HG03064 (cell line): ENCODE measurements at regions not wholly inside any gene's neighbourhood (a gene's known extent, or its start where the extent isn't known, plus 50 kb on each side); places are given as distances from the start of the nearest gene placed in this dataset.
"Not testable (repeated sequence)": the region's sequence is repeated elsewhere in the genome, so short reads cannot be mapped to it uniquely, and the experiment has no call there.

Experiments
- ATAC-seq: cut with Tn5 transposase; IDR thresholded peaks from one replicate; pipeline ENCODE4 v1.9.1; 2021; ENCODE audit warnings: low read depth; ENCODE audit not compliant: unreplicated experiment

DNA sequence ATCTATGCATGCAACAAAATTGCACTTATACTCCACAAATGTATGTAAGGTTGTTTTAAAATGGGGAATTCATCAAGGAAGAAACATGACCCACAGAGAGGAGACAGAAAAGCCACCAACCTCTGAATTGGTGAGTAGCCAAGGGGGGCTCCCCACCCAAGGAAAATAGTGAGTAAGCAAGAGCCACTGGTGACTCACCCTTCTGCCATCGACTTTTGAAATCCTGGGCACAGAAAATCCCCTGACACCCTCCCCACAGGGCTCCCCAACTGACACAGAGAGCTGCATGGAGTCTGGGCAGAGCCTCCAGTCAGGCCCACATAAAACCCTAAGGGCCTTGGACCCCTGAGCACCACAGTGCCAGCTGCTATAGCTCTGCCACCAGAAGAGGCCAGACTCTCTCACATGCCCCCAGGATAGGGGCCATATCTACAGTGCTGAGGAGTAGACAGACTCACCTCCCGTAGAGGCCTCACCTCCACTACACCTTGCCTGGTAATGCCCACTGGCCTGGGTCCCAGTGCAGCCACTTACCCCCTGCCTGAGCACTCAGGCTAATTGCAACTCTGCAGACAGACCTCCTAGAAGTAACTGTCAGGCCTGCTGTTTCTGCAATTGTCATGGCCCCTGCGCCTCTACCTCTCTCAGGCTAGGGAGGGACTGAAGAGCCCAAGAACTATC, 244.7 kb upstream of the WSB1 start:
- no peak for ATAC-seq

- ATAC-seq, result no peak
These were observed 228.3 kb upstream of the WSB1 start for GRCh38 chr17:27065588-27065987.

- ATAC-seq, result no peak
These were observed 227.6 kb upstream of the WSB1 start for GRCh38 chr17:27066315-27066714.

DNA sequence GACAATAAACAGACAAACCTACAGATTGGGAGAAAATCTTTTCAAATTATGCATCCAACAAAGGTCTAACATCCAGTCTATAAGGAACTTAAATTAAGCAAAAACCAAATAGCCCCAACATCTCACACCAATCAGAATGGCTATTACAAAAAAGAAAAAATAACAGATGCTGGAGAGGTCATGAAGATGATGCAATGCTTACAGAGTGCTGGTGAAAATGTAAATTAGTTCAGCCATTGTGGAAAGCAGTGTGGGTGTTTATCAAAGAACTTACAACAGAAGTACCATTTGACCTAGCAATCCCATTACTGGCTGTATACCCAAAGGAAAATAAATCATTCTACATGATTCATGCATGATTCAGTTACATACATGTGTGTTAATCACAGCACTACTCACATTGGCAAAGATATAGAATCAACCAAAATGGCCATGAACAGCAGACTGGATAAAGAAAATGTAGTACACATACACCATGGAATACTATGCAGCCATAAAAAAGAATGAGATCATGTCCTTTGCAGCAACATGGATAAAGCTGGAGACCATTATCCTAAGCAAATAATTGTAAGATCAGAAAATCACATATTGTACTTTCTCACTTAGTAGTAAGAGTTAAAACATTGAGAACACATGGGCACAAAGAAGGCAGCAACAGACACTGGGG, 223.9 kb upstream of the WSB1 start:
- no peak for ATAC-seq

GRCh38 chr17:27070836-27071235, 223.1 kb upstream of the WSB1 start:
- no peak for ATAC-seq

DNA sequence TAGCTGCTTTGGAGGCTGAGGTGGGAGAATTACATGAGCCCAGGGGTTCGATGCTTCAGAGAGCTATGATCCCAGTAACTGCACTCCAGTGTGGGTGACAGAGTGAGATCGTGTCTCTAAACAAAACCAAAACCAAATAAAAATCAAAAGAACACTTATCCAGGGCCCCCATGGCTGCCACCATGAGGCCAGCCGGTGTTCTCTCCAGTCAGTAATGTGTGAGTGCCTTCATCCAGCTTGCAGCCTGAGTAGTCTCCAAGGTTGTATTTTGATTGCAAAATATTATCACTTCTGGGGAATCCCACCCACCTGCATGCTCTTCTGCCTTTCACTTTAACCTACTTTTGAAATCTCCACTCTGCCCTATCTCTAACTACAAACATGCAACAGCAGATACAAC, 221.0 kb upstream of the WSB1 start:
- ATAC-seq, result no peak

- no peak for ATAC-seq
These were observed 217.1 kb upstream of the WSB1 start for GRCh38 chr17:27076814-27077213.

- ATAC-seq, result no peak
These were observed 215.6 kb upstream of the WSB1 start for GRCh38 chr17:27078296-27078695.

DNA sequence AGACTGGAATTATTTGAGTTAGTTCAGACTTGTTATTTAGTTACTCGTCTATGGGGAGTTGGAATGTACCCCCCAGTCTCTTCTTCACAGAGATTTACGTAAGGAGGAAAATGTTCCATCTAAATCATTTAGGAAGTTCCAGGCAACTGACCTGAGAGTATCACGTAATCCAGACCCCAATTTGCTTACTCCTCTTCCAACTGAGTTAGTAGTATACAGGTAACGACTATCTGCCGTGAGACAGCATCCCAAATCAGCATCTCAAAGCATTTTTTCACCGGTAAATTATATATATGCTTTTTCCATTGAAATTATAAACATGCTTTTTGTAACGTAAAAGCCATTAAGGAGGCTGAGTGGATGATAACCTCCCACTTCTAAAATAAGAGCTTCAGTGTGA, 214.3 kb upstream of the WSB1 start:
- no peak for ATAC-seq

DNA sequence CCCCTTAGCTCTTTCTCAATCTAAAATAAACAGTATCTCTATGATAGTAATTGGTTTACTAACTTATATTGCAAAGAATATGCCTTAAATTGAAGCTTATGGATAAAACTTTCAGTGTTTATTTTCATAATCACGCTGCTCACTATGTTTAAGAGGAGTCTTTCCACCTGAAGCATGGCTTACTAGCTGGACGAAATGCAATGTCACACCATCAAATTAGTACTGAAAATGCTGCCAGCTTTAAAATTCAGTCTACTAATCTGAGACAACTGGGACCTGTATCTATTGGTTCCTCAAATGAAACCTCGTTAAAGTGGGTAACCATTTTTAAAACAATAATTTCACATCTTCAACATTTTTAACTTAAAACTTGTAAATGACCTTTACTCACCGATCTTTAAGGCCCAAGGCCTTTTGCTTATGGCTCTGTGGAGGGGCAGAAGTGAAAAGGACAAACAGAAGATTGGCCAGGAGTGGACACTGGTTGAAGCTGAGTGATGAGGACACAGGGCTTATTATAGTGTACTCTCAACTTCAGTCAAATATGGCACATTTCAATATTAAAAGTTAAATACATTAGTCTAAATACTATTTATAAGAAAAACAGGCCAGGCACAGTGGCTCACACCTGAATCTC, 212.8 kb upstream of the WSB1 start:
- no peak for ATAC-seq

DNA sequence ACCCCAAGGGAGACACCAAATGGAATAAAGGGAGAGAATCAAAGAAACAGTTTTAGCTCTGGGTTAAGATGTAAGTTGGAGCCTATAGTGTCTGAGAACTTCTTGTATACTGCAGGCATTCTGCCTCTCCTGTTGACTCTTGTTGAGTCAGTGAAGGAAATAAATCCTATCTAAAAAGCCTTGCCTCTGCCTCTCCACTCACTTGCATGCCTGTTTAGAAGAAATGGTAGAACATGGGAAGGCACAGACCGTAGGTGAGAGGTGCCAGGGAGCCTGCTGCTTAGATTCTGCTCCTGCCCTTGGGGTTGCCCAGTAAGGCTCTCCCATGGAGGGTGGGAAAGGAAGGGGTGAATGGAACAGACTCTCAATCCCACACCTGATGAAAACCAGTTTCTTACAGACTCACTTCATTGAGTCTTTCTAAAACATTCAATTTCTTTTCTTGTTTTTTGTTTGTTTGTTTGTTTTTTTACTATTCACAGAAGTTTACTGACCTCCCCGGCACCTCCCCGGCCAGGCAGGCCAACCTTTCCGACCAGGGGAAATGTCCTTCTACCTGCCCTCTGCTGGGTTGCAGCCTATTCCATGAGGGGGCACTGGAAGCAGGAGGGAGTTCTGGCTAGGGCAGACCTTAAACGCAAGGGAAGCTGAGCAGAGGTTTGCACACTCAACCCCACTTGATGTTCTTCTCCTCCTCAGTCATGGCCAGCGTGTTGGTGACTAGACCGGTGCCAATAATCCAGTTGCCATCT, 211.7 kb upstream of the WSB1 start:
- no peak for ATAC-seq

DNA sequence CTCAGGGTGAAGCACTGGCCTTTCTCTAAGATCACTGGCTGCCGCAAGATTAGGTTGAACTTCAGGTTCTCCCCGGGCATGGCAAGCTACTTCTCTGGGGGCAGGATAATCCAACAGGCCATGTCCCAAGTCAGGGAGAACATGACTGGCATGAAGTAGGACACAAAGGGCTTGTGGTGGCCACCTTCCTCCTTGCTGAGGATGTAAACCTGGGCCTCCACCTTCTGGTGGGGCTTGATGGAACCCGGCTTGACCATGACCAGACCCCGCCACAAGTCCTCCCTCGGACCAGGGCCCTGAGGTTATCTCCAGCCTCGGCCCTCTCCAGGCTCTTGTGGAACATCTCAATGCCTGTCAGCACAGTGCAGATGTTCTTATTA, 211.1 kb upstream of the WSB1 start:
- no peak for ATAC-seq

DNA sequence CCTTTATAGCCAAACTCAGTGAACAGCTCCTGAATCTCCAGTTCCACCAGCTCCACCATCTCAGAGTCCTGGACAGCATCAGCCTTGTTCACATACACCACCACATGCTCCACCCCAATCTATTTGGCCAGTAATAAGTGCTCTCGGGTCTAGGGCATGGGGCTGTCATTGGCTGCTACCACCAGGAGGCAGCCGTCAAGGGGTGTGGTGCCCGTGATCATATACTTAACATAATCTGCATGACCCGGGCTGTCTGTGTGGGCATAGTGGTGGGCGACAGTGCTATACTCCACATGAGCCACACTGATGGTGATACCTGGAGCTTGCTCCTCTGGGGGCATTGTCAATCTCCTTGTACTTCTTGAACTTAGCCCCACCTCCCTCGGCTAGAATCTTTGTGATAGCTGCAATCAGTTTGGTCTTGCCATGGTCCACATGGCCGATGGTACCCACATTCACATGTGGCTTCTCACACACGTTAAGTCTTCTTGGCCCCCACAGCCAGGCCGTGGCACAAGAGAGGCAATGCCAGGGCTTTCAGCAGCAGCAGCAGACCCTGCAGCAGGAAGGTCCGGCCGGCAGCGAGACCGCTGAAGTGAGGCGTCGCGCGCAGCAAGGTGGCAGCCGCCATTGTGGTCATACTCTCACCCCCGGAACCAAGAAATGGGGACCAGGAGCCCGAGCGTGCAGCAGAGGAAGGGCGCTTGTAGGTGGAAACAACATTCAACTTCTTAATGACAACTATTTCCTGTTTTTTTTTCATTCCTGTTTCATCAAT, 210.3 kb upstream of the WSB1 start:
- no peak for ATAC-seq

DNA sequence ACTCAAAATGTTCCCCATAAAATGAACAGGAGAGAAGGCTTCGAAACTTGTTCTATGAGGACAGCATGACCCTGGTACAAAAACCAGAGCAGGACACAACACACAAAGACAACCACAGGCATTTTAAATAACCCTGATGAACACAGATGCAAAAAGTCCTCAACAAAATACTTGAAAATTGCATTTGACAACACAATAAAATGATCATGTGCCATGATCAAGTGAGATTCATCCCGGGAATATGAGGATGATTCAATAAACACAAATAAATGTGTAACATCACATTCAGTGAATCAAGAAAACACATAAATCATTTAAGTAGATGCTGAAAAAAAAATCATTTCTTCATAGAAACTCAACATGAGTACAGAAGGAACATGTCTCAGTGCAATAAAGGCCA, 208.4 kb upstream of the WSB1 start:
- no peak for ATAC-seq

DNA sequence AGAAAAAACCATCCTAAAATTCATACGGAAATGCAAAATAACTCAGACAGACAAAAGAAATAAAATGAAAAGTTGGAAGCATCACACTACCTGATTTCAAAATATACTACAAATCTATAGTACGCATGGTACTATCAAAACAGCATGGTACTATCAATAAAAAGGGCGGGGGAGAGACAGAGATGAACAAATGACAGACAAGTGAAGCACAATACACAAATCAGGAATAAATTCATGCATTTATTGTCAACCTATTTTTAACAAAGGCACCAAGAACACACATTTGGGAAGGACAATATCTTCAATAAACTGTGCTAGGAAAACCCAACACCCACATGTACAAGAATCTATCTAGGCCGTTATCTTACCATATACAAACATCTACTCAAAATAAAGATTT, 207.4 kb upstream of the WSB1 start:
- ATAC-seq, result no peak

DNA sequence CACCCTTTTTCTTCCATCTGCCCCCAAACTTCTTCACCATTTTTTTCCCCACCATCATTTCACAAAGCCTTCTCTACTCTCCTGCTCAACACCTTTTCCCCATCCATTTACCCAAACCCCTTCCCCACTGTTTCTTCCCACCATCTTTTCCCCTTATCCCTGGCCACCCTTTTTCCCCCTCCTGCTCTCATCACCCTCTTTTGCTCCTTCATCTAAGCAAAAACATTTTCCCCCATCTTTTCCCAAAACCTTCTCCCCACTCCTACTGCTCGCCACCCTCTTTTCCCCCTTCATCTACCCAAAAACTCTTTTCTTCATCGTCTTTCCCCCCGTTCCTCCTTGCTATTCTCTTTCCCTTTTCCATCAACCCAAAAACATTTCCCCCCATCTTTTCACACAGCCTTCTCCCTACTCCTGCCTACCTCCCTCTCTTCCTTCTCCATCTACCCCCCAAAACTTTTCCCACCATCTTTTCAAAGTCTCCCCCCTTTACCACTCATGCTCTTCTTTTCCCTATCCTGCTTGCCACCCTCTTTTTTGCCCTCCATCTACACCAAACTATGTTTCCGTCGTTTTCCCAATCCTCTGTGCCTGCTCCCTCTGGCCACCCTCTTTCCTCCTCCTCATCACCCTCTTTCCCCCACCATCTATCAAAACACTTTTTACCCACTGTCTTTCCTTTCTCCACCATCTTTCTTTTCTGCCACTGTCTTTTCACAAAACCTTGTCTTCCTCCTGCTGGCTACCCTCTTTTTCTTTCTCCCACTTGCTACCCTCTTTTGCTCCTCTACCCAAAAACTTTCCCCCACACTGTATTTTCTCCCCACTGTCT, 205.8 kb upstream of the WSB1 start:
- ATAC-seq, result no peak

GRCh38 chr17:27088767-27089078, 205.2 kb upstream of the WSB1 start:
- no peak for ATAC-seq

GRCh38 chr17:27089079-27089928, 204.6 kb upstream of the WSB1 start:
- not testable (repeated sequence) for ATAC-seq

- ATAC-seq, result no peak
These were observed 204.0 kb upstream of the WSB1 start for GRCh38 chr17:27089929-27090247.
